ENCODE measurements at regions not wholly inside any gene's neighbourhood (a gene's known extent, or its start where the extent isn't known, plus 50 kb on each side); places are given as distances from the start of the nearest gene placed in this dataset.

- Histone ChIP-seq H2BK15ac (ENCODE audit: low read depth, low read length) (no peak overlapping the region), H2AFZ (ENCODE audit: low read length) (no peak overlapping the region), H3K9me3 (ENCODE audit: control insufficient read depth, low read depth, low read length) (no peaks in the 10 kb centered on the region), H2BK20ac (ENCODE audit: low read depth, low read length, poor library complexity, severe bottlenecking) (no peak overlapping the region), H3K4ac (ENCODE audit: low read depth, low read length) (no peak overlapping the region), H4K8ac (replicated peaks; ENCODE audit: insufficient read length, low read depth, low read length) (no peak overlapping the region), H3K23ac (ENCODE audit: insufficient read length, low read depth, low read length) (no peak overlapping the region), H4K20me1 (ENCODE audit: control insufficient read depth, insufficient read depth, insufficient read length) (no peaks in the 10 kb centered on the region), H2AK5ac (ENCODE audit: insufficient read length, low read length) (no peak overlapping the region), H4K5ac (ENCODE audit: insufficient read length, low read depth, low read length) (no peak overlapping the region), H3K9ac (ENCODE audit: extremely low read depth, insufficient read length, low read length) (no peak overlapping the region), H3K4me1 (ENCODE audit: insufficient read depth, low read length) (no peaks in the 10 kb centered on the region), H3T11ph (ENCODE audit: low read length) (no peak overlapping the region), H2BK5ac (ENCODE audit: insufficient read length, low read length) (no peak overlapping the region), H2BK12ac (ENCODE audit: insufficient read length, low read depth, low read length) (no peak overlapping the region), H3K27ac (ENCODE audit: insufficient read length, low read depth, low read length) (no peak overlapping the region), H3K14ac (ENCODE audit: insufficient read depth, low read length) (no peak overlapping the region; the same call in 1 of the 2 replicates), H2BK120ac (ENCODE audit: low read depth, low read length, poor library complexity, severe bottlenecking) (no peak overlapping the region), H3K23me2 (ENCODE audit: insufficient read length, low read depth, low read length, poor library complexity, severe bottlenecking) (no peaks in the 10 kb centered on the region), H3K79me2 (ENCODE audit: insufficient read depth, low read length) (no peaks in the 10 kb centered on the region), H3K18ac (ENCODE audit: insufficient read length, low read depth, low read length) (no peak overlapping the region), H3K56ac (ENCODE audit: insufficient read length, low read depth, low read length) (no peak overlapping the region), H4K91ac (ENCODE audit: insufficient read length, low read depth, low read length) (no peak overlapping the region), H3K79me1 (ENCODE audit: insufficient read depth, low read depth, low read length, poor library complexity, severe bottlenecking) (no peaks in the 10 kb centered on the region), H3K4me2 (ENCODE audit: insufficient read depth, insufficient read length, low read length) (no peak overlapping the region), H3K27me3 (ENCODE audit: insufficient read depth, low read length) (no peaks in the 10 kb centered on the region)
- TF ChIP-seq CTCF (conservative IDR thresholded peaks at IDR 0.05), result no peak
- Mint-ChIP-seq H3K27me3 (ENCODE audit: low read depth) (peaks cover 7% of the 10 kb centered on the region), H3K4me1 (peaks cover 20 to 21% of the 10 kb centered on the region in 2 experiments), H3K36me3 (ENCODE audit: insufficient read depth in 1 of 3, low read depth in 3 of 3) (no peaks in the 10 kb centered on the region), H3K27ac (no peak overlapping the region), H3K4me3 (no peak overlapping the region), H3K9me3 (no peaks in the 10 kb centered on the region)
- no peak for DNase-seq
- no CpG with 5 or more reads among the region's 9 CpGs for WGBS (ENCODE audit: extremely low coverage, insufficient read length, low lambda C conversion rate)
These were observed 344.4 kb downstream of the CYRIA start for GRCh38 chr2:16321256-16321655.

All from H9 (cell line).